Stomach (tissue), 8 donors: ENCODE measurements at regions not wholly inside any gene's neighbourhood (a gene's known extent, or its start where the extent isn't known, plus 50 kb on each side); places are given as distances from the start of the nearest gene placed in this dataset.

Experiments
- DNase-seq, 2 donors: peaks; one replicate each; pipeline versions ENCODE4 v3.0.0 to v3.0.0-alpha.2; 2013 to 2019
- H3K27ac ChIP-seq, 5 donors: fragments of 200-600 bp in 4 of 5; sonication (generic) in 4 of 5; one replicate each; pipeline ENCODE4 v1.5.1; 2013 to 2019; ENCODE audit warnings: mild to moderate bottlenecking in 1 of 5, moderate library complexity in 1 of 5
- H3K27me3 ChIP-seq, 3 donors: fragments of 200-600 bp; sonication (generic); one replicate each; pipeline ENCODE4 v1.5.1; 2017 to 2019; ENCODE audit warnings: mixed run types in 1 of 3
- H3K36me3 ChIP-seq, 4 donors: fragments of 200-600 bp; sonication (generic); 1 replicate in 3 of 4; 2 replicates in 1 of 4; pipeline ENCODE4 v1.5.1; 2016 to 2019
- H3K4me1 ChIP-seq, 4 donors: fragments of 200-600 bp; sonication (generic); one replicate each; pipeline ENCODE4 v1.5.1; 2016 to 2019
- H3K4me3 ChIP-seq, 4 donors: fragments of 200-600 bp; sonication (generic) in 3 of 4; one replicate each; pipeline ENCODE4 v1.5.1; 2016 to 2019; ENCODE audit warnings: mild to moderate bottlenecking in 1 of 4
- H3K9me3 ChIP-seq, 4 donors: fragments of 200-600 bp; sonication (generic); one replicate each; pipeline ENCODE4 v1.5.1; 2016 to 2019
- EP300 ChIP-seq: sonication (generic); formaldehyde crosslinking; IDR thresholded peaks from one replicate; pipeline ENCODE4 v1.6.1; 2017; ENCODE audit warnings: antibody characterized with exemption
- POLR2A ChIP-seq, 4 donors: fragments of 450-650 bp; IDR thresholded peaks; one replicate each; pipeline ENCODE4 v1.6.1; 2016; ENCODE audit warnings: antibody characterized with exemption in 4 of 4, control low read depth in 2 of 4, mild to moderate bottlenecking in 1 of 4, moderate library complexity in 1 of 4
- POLR2AphosphoS5 ChIP-seq, 3 donors: sonication (generic); formaldehyde crosslinking; IDR thresholded peaks; one replicate each; pipeline ENCODE4 v1.6.1; 2016; ENCODE audit warnings: antibody characterized with exemption in 3 of 3
- WGBS, 5 donors: extraction: QIAGEN DNeasy Blood & Tissue Kit in 3 of 5; methylation state at CpG; one replicate each; pipeline versions ENCODE4 v1.1.5 to v1.1.7; 2013 to 2018; 5-methylcytosine and 5-hydroxymethylcytosine counted together
- intact Hi-C: fragments of 100-400 bp; cut with DNase I; formaldehyde crosslinking; loops from one replicate; pipeline ENCODE4 v1.15.1; 2023; ENCODE audit warnings: low total_unique reads
- TF ChIP-seq, protein P1 (sequence below), 7 experiments: fragments of 450-650 bp in 4 of 7; fragments of 200-600 bp in 3 of 7; sonication (generic) in 3 of 7; IDR thresholded peaks; one replicate each; pipeline ENCODE4 v1.5.1; 2016 to 2019; ENCODE audit warnings: antibody characterized with exemption in 7 of 7, control low read depth in 2 of 7, mild to moderate bottlenecking in 1 of 7
- donor health status: healthy with polysubstance abuse.
- donor health status: Bipolar disorder and iron deficiency.
- donor health status: healthy.

DNA sequence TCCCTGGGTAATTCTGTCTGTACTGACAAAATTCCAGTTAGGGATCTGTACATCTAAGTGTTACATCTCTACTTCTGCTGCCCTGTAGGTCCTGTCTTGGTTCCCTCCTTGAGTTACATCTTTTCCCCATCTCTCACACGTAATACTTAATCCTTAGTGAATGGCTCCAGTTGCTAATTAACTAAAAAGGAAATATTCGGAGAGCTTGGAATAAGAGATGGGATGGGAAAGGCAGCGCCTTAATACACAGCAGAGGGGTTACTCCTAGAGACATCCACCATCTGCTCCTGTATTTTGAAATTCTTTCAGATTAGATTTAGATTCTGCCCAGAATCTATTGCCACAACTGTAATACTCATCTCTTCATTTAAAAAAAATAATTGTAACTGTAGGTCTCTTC, 384.0 kb downstream of the SAMD5 start:
- DNase-seq = no peak
- Histone ChIP-seq H3K9me3 (no peaks in the 10 kb centered on the region), H3K36me3 (no peaks in the 10 kb centered on the region), H3K27ac (no peak overlapping the region), H3K4me1 (no peaks in the 10 kb centered on the region), H3K4me3 (no peak overlapping the region), H3K27me3 (no peaks in the 10 kb centered on the region)
- intact Hi-C loops = no loop called here
- TF ChIP-seq EP300 (no peak), POLR2A (IDR thresholded peaks at IDR 0.05) (no peak), POLR2AphosphoS5 (IDR thresholded peaks at IDR 0.05) (no peak)
- TF ChIP-seq, protein P1, sequence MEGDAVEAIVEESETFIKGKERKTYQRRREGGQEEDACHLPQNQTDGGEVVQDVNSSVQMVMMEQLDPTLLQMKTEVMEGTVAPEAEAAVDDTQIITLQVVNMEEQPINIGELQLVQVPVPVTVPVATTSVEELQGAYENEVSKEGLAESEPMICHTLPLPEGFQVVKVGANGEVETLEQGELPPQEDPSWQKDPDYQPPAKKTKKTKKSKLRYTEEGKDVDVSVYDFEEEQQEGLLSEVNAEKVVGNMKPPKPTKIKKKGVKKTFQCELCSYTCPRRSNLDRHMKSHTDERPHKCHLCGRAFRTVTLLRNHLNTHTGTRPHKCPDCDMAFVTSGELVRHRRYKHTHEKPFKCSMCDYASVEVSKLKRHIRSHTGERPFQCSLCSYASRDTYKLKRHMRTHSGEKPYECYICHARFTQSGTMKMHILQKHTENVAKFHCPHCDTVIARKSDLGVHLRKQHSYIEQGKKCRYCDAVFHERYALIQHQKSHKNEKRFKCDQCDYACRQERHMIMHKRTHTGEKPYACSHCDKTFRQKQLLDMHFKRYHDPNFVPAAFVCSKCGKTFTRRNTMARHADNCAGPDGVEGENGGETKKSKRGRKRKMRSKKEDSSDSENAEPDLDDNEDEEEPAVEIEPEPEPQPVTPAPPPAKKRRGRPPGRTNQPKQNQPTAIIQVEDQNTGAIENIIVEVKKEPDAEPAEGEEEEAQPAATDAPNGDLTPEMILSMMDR (IDR thresholded peaks at IDR 0.05) = no peak
- 70 to 89% (median 83%) methylated on average over 3 of the region's 3 CpGs for WGBS, 5 donors

DNA sequence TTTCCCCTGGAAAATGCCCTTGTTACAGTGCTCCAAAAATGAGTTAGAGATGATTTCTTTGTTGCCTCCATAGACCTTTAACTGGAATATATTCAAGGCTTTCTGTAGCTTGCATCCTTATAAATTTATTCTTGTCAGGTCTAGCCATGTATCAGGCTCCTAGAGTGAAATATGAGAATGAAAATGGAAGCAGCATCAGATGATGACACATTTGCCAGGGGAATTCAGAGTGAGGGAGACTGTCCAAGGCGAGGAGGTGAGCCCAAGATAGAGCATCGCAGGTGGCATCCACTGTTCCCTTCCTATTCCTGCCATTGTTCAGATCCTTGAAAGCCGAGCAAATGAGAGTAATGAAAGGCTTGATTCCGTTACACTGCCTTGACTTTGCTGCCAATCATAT, 386.8 kb downstream of the SAMD5 start:
- Histone ChIP-seq H3K9me3 (no peaks in the 10 kb centered on the region), H3K27me3 (no peaks in the 10 kb centered on the region), H3K4me3 (no peak overlapping the region), H3K4me1 (no peaks in the 10 kb centered on the region), H3K36me3 (no peaks in the 10 kb centered on the region), H3K27ac (no peak overlapping the region)
- intact Hi-C loops = no loop called here
- 90 to 96% (median 94%) methylated on average over 4 of the region's 4 CpGs for WGBS, 5 donors
- no peak for TF ChIP-seq POLR2A (IDR thresholded peaks at IDR 0.05)
- TF ChIP-seq, protein P1 (IDR thresholded peaks at IDR 0.05) = no peak
- TF ChIP-seq POLR2AphosphoS5 (IDR thresholded peaks at IDR 0.05) = no peak
- TF ChIP-seq EP300 = no peak
- no peak for DNase-seq

DNA sequence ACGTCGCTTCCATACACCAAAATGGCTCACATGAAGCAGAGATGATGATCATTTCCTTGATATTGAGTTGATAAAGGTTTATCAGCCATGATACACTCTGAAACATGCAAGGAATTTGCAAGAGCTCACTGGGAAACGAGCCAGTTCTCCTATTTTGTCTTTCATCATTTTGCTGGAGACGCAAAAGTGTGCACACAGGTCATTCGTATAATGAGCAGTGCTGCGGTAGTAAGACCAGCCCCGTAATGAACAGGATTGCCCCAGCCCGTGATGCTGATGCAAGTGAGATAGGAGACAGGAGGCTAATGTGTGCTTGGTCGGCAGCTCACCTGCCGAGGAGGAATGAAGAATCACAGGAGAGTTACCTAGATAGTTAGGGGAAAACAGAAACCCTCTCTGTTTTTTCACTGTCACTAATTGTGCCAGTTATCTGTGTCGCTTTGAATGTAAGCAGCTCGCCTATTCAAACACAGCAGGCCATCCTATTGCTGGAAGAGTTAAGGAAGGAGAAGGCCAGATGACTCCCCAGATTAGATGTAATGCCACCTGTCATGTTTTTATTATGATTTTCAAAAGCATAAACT, 391.8 kb downstream of the SAMD5 start:
- 77 to 87% (median 83%) methylated on average over 12 of the region's 12 CpGs for WGBS, 5 donors
- DNase-seq = no peak
- Histone ChIP-seq H3K4me3 (no peak overlapping the region), H3K27me3 (no peaks in the 10 kb centered on the region), H3K4me1 (no peaks in the 10 kb centered on the region), H3K9me3 (no peaks in the 10 kb centered on the region), H3K36me3 (no peaks in the 10 kb centered on the region), H3K27ac (no peak overlapping the region)
- intact Hi-C loops = no loop called here
- TF ChIP-seq EP300 = no peak
- no peak for TF ChIP-seq POLR2AphosphoS5 (IDR thresholded peaks at IDR 0.05)
- no peak for TF ChIP-seq POLR2A (IDR thresholded peaks at IDR 0.05)
- TF ChIP-seq, protein P1 (IDR thresholded peaks at IDR 0.05) = no peak

DNA sequence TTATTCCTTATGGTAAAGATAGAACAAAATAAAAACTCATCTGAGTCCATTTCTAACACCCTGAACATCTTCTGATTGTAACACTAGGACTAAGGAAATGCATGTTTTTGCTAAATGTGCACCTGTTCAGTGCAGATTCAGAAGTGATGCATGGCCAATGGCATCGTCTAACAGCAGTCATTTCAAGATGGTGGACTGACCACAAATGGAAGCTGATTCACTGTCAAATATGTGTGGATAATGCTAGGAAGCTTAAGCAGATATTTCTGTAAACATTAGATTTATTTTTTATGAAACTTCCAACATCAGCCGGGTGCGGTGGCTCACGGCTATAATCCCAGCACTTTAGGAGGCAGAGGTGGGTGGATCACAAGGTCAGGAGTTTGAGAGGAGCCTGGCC, 394.8 kb downstream of the SAMD5 start:
- TF ChIP-seq EP300 (no peak), POLR2A (IDR thresholded peaks at IDR 0.05) (no peak), POLR2AphosphoS5 (IDR thresholded peaks at IDR 0.05) (no peak)
- TF ChIP-seq, protein P1 (IDR thresholded peaks at IDR 0.05) = no peak
- 87 to 95% (median 93%) methylated on average over 4 of the region's 4 CpGs for WGBS, 5 donors

More for the DNA sequence above, 394.8 kb downstream of the SAMD5 start:
- H3K27ac ChIP-seq = no peak overlapping the region
- no peak overlapping the region for H3K4me3 ChIP-seq
- H3K9me3 ChIP-seq = no peaks in the 10 kb centered on the region
- H3K27me3 ChIP-seq = no peaks in the 10 kb centered on the region
- H3K36me3 ChIP-seq = no peaks in the 10 kb centered on the region
- no peaks in the 10 kb centered on the region for H3K4me1 ChIP-seq
- intact Hi-C loops = no loop called here
- no peak for DNase-seq
